Peyer's patch (tissue), 4 donors: ENCODE measurements at regions not wholly inside any gene's neighbourhood (a gene's known extent, or its start where the extent isn't known, plus 50 kb on each side); places are given as distances from the start of the nearest gene placed in this dataset.

Experiments
- CTCF ChIP-seq, 6 experiments: fragments of 450-650 bp in 4 of 6; fragments of 200-600 bp in 2 of 6; sonication (generic) in 1 of 6; IDR thresholded peaks; one replicate each; pipeline ENCODE4 v1.5.1; 2017 to 2019; ENCODE audit warnings: antibody characterized with exemption in 6 of 6, mild to moderate bottlenecking in 3 of 6, moderate library complexity in 1 of 6
- POLR2A ChIP-seq, 2 donors: fragments of 450-650 bp; IDR thresholded peaks; one replicate each; pipeline ENCODE4 v1.5.1; 2017; ENCODE audit warnings: antibody characterized with exemption in 2 of 2, mild to moderate bottlenecking in 2 of 2, moderate library complexity in 2 of 2

GRCh38 chr5:113760486-113760885, 247.0 kb downstream of the YTHDC2 start:
- TF ChIP-seq POLR2A (IDR thresholded peaks at IDR 0.05) (no peak), CTCF (IDR thresholded peaks at IDR 0.05) (no peak)
